A549 (cell line): ENCODE measurements at regions not wholly inside any gene's neighbourhood (a gene's known extent, or its start where the extent isn't known, plus 50 kb on each side); places are given as distances from the start of the nearest gene placed in this dataset.

Experiments
- CBX2 ChIP-seq: fragments of 200-600 bp; sonication (generic); IDR thresholded peaks from 2 replicates; pipeline ENCODE4 v1.6.1; 2016; ENCODE audit warnings: low read depth, mild to moderate bottlenecking, borderline replicate concordance
- EP300 ChIP-seq, 2 experiments: fragments of >200 bp; sonication (Bioruptor Twin); formaldehyde crosslinking; IDR thresholded peaks; 2 replicates in 1 of 2; 3 replicates in 1 of 2; pipeline ENCODE4 v1.6.1; 2016 to 2017
- HDAC2 ChIP-seq: fragments of 200-600 bp; sonication (generic); IDR thresholded peaks from 2 replicates; pipeline ENCODE4 v1.6.1; 2016
- MAZ ChIP-seq: fragments of 150-350 bp; IDR thresholded peaks from 2 replicates; pipeline ENCODE4 v1.6.1; 2014; ENCODE audit warnings: antibody characterized with exemption, low read depth, low read length, borderline replicate concordance
- MYC ChIP-seq: IDR thresholded peaks from 2 replicates; pipeline ENCODE4 v1.6.1; 2012; ENCODE audit warnings: mild to moderate bottlenecking, inconsistent platforms, low read length, improper control_type of control experiment, borderline replicate concordance
- PHF8 ChIP-seq: fragments of 200-600 bp; sonication (generic); IDR thresholded peaks from 2 replicates; pipeline ENCODE4 v1.6.1; 2016; ENCODE audit warnings: low read depth, mild to moderate bottlenecking, antibody characterized with exemption, moderate library complexity, borderline replicate concordance
- POLR2A ChIP-seq: IDR thresholded peaks from 2 replicates; pipeline ENCODE4 v1.6.1; 2012; ENCODE audit warnings: mild to moderate bottlenecking, low read length
- POLR2AphosphoS2 ChIP-seq: conservative IDR thresholded peaks from 2 replicates; pipeline ENCODE4 v1.6.1; 2012; ENCODE audit warnings: low read length, improper control_type of control experiment, inconsistent platforms
- RCOR1 ChIP-seq: fragments of 150-350 bp; IDR thresholded peaks from 2 replicates; pipeline ENCODE4 v1.6.1; 2014; ENCODE audit warnings: antibody characterized with exemption, low read length, low read depth
- TFCP2L1 ChIP-seq: fragments of 250-450 bp; sonication (Bioruptor Pico); IDR thresholded peaks from 2 replicates; pipeline ENCODE4 v1.5.0; 2021; ENCODE audit warnings: mild to moderate bottlenecking
- TF ChIP-seq, protein P1 (sequence below): fragments of >200 bp; sonication (Bioruptor Twin); formaldehyde crosslinking; IDR thresholded peaks from 3 replicates; pipeline ENCODE4 v1.5.1; 2016
- TF ChIP-seq, protein P2 (sequence below): IDR thresholded peaks from 2 replicates; pipeline ENCODE4 v1.6.1; 2012

DNA sequence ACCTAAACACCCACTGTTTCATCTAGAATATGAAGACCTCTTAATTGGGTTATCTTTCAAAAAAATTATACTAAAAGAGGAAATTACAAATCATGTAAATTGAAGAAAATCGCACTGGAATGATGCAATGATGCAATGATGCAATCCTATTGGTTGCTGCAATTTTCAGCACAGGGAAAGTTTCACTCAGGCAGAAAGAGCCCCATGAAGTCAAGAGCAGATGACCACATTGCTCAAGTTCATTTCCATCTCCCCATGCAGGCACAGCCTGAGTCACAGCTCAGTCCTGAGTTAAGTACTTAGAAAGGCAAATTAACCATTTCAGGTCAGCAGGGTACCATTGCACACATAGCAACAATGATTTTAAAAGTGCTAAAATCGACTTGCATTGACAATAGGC, 180.3 kb upstream of the MYO3A start:
- TF ChIP-seq EP300 (IDR thresholded peaks at IDR 0.05) (no peak), RCOR1 (no peak), PHF8 (no peak), MYC (no peak), POLR2A (no peak), TFCP2L1 (CRISPR knock-in tag) (no peak), POLR2AphosphoS2 (no peak), CBX2 (no peak), HDAC2 (no peak), MAZ (no peak)
- TF ChIP-seq, protein P1, sequence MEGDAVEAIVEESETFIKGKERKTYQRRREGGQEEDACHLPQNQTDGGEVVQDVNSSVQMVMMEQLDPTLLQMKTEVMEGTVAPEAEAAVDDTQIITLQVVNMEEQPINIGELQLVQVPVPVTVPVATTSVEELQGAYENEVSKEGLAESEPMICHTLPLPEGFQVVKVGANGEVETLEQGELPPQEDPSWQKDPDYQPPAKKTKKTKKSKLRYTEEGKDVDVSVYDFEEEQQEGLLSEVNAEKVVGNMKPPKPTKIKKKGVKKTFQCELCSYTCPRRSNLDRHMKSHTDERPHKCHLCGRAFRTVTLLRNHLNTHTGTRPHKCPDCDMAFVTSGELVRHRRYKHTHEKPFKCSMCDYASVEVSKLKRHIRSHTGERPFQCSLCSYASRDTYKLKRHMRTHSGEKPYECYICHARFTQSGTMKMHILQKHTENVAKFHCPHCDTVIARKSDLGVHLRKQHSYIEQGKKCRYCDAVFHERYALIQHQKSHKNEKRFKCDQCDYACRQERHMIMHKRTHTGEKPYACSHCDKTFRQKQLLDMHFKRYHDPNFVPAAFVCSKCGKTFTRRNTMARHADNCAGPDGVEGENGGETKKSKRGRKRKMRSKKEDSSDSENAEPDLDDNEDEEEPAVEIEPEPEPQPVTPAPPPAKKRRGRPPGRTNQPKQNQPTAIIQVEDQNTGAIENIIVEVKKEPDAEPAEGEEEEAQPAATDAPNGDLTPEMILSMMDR, result no peak
- TF ChIP-seq, protein P2, sequence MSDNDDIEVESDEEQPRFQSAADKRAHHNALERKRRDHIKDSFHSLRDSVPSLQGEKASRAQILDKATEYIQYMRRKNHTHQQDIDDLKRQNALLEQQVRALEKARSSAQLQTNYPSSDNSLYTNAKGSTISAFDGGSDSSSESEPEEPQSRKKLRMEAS, result no peak
